Upper lobe of left lung (tissue), 4 donors: ENCODE measurements at regions not wholly inside any gene's neighbourhood (a gene's known extent, or its start where the extent isn't known, plus 50 kb on each side); places are given as distances from the start of the nearest gene placed in this dataset.

ENCODE experiments used
- POLR2A ChIP-seq, 4 donors: fragments of 450-650 bp; IDR thresholded peaks; one replicate each; pipeline ENCODE4 v1.5.1; 2016 to 2017; ENCODE audit warnings: antibody characterized with exemption in 4 of 4, mild to moderate bottlenecking in 2 of 4
- TF ChIP-seq, protein P1 (sequence below), 6 experiments: fragments of 450-650 bp in 4 of 6; fragments of 200-600 bp in 2 of 6; sonication (generic) in 2 of 6; IDR thresholded peaks; one replicate each; pipeline ENCODE4 v1.5.1; 2016 to 2019; ENCODE audit warnings: antibody characterized with exemption in 6 of 6

- TF ChIP-seq, protein P1, sequence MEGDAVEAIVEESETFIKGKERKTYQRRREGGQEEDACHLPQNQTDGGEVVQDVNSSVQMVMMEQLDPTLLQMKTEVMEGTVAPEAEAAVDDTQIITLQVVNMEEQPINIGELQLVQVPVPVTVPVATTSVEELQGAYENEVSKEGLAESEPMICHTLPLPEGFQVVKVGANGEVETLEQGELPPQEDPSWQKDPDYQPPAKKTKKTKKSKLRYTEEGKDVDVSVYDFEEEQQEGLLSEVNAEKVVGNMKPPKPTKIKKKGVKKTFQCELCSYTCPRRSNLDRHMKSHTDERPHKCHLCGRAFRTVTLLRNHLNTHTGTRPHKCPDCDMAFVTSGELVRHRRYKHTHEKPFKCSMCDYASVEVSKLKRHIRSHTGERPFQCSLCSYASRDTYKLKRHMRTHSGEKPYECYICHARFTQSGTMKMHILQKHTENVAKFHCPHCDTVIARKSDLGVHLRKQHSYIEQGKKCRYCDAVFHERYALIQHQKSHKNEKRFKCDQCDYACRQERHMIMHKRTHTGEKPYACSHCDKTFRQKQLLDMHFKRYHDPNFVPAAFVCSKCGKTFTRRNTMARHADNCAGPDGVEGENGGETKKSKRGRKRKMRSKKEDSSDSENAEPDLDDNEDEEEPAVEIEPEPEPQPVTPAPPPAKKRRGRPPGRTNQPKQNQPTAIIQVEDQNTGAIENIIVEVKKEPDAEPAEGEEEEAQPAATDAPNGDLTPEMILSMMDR (IDR thresholded peaks at IDR 0.05): no peak
- TF ChIP-seq POLR2A (IDR thresholded peaks at IDR 0.05): no peak
Observed at GRCh38 chr15:25557926-25558325, 119.1 kb upstream of the UBE3A start.
